Stimulated activated memory B cell treated with anti-CD40 and anti-IgM and Interleukin-4, amounts not matched to agents 10 μg/mL and 1 μg/mL and 100 μg/mL, for 72 hours (primary cell): ENCODE measurements at regions not wholly inside any gene's neighbourhood (a gene's known extent, or its start where the extent isn't known, plus 50 kb on each side); places are given as distances from the start of the nearest gene placed in this dataset.

Source experiments
- ATAC-seq: fragments of 150-1000 bp; cut with Tn5 transposase; 2 replicates; pipeline ENCODE4 v1.10.0; 2021
- H3K27ac Mint-ChIP-seq: one replicate; pipeline ENCODE4 v1.8.0; 2022; ENCODE audit warnings: mild to moderate bottlenecking, mixed read lengths
- H3K27me3 Mint-ChIP-seq: one replicate; pipeline ENCODE4 v1.8.0; 2022; ENCODE audit warnings: mixed read lengths
- H3K36me3 Mint-ChIP-seq: one replicate; pipeline ENCODE4 v1.8.0; 2022; ENCODE audit warnings: mixed read lengths
- H3K4me1 Mint-ChIP-seq: one replicate; pipeline ENCODE4 v1.8.0; 2022; ENCODE audit warnings: mixed read lengths
- H3K4me3 Mint-ChIP-seq: one replicate; pipeline ENCODE4 v1.8.0; 2022; ENCODE audit warnings: mild to moderate bottlenecking, moderate library complexity, mixed read lengths
- H3K9me3 Mint-ChIP-seq: one replicate; pipeline ENCODE4 v1.8.0; 2022; ENCODE audit warnings: mixed read lengths

DNA sequence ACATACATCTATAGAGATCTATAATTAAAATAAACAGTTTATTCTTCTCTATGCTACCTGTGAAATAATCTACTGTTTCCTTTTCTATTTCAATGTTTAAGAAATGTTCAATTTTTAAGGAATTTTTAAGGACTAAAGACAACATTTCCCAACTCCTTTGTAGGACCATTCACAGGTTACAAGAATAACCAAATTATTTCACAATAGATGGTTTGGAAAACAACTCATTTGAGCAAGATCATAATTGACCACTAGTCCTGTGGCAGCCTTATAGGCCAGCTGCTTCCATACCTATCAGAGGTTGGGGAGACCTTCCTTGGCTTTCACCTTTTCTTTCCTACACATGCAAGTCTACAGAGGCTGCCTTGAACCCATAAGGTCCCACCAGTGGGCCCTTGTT, 193.7 kb downstream of the TTC39B start:
- Mint-ChIP-seq H3K4me1 (no peaks in the 10 kb centered on the region), H3K4me3 (no peak overlapping the region), H3K27ac (no peak overlapping the region), H3K27me3 (peaks cover 9% of the 10 kb centered on the region), H3K9me3 (peaks cover 2% of the 10 kb centered on the region), H3K36me3 (no peaks in the 10 kb centered on the region)
- ATAC-seq, result no peak

DNA sequence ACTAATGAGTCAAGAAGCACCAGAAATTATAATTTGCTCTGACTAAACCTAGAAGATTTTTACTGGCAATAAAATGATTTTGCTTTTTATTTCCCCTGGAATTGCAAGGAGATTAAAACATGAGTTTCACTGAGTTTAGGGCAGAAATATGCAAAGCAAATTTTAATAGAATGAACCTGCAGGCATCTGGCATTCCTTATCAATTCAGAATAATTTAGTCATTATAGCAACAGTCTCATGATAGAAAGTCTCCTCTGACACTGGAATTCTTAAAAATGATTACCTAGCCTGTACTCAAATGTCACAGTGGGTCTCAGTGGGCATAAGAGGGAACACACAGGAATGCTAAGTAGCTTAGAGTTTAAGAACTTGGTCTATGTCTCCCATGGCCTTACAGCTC, 195.9 kb downstream of the TTC39B start:
- no peak overlapping the region for H3K27ac Mint-ChIP-seq

DNA sequence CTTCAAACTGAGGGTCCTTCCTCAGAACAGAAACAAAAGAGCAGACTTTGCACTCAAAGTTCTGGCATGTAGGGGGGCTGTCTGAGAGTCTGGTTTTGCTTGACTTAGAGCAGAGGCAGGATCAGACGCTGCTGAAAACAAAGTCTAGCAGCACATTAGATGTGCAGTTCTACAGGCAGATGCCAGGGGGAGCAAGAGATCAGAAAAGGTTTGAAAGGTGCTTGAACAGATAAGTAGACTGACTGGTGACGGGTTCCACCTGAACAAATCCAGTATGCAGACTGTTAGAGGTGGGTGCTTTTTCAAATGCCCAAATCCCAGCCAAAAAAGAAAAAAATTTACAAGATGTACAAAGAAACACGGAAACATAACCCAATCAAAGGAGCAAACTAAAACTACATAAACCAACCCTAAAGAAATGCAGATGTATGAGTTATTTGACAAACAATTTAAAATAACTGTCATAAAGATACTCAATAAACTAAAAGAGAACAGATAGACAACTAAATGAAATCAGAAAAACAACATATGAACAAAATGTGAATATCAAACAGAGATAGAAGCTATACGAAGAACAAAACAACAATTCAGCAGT, 194.7 kb upstream of the FREM1 start:
- ATAC-seq, result peak; percentile 63
- Mint-ChIP-seq H3K4me3 (no peak overlapping the region), H3K4me1 (no peaks in the 10 kb centered on the region), H3K27ac (no peak overlapping the region), H3K27me3 (peaks cover 12% of the 10 kb centered on the region), H3K9me3 (peaks cover 6% of the 10 kb centered on the region), H3K36me3 (no peaks in the 10 kb centered on the region)

More for the DNA sequence above, 195.9 kb downstream of the TTC39B start:
- Mint-ChIP-seq H3K36me3 (no peaks in the 10 kb centered on the region), H3K27me3 (peaks cover under 1% of the 10 kb centered on the region), H3K4me1 (no peaks in the 10 kb centered on the region), H3K9me3 (peaks cover 6% of the 10 kb centered on the region), H3K4me3 (no peak overlapping the region)
- no peak for ATAC-seq

DNA sequence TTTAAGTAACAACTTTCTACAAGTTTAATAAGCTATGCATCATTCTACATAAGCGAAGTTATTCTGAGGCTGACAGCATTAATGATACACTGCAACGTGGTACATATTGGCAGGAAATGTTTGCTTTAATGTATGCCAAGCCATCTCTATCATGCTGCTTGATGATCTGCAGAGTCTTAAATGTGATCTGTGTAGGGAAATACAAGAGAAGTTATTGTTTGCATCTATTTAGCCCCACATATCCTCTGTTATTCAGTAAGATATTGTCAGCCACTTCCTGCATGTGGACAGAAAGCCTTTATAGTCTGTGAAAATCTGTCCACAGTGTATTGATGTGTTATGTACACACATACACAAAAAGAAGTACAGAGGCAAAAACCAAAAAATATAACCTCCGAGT, 193.1 kb upstream of the FREM1 start:
- Mint-ChIP-seq H3K27me3 (peaks cover 22% of the 10 kb centered on the region), H3K9me3 (peaks cover 3% of the 10 kb centered on the region), H3K4me1 (no peaks in the 10 kb centered on the region), H3K36me3 (no peaks in the 10 kb centered on the region), H3K27ac (no peak overlapping the region), H3K4me3 (no peak overlapping the region)
- no peak for ATAC-seq

DNA sequence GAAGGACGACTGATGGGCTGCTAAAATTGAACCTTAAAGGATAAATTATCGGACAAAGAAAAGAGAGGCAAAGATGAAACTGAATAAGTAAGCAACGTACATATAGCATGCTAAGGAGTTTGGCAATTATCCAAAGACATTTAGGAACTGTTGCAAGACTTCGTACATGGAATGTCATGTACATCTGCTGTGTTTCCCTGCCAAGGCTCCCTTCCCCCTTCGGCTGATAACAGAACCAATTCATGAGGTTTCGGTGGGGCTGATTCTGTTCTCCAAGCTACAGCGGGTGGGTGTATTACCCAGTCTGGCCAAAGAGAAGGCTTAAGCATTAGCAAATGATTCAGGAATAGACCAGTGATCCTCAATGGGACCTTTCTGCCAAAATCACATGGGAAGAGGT, 190.9 kb upstream of the FREM1 start:
- no peak overlapping the region for H3K27ac Mint-ChIP-seq
- H3K36me3 Mint-ChIP-seq, result no peaks in the 10 kb centered on the region
- no peak for ATAC-seq
- H3K4me1 Mint-ChIP-seq, result no peaks in the 10 kb centered on the region
- H3K27me3 Mint-ChIP-seq, result peaks cover 32% of the 10 kb centered on the region
- no peaks in the 10 kb centered on the region for H3K9me3 Mint-ChIP-seq
- no peak overlapping the region for H3K4me3 Mint-ChIP-seq

DNA sequence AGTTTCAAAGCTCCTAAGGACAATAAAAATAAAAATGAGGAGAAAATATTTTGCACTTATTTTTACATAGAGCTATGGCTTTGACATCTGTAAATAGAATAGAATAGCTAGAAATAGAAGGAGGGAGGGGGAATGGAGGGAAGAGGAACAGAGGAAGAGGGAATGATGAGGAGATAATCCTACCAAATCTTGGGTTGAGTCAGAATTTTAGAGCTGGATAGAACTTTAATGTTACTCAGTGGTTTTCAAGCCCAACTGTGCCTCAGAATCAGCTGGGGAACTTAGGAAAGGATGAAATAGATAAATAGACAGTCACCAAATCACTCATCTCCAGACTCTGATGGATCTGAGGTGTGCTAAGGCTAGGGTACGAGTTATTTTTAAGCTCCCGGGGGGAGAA, 190.3 kb upstream of the FREM1 start:
- H3K36me3 Mint-ChIP-seq, result no peaks in the 10 kb centered on the region

DNA sequence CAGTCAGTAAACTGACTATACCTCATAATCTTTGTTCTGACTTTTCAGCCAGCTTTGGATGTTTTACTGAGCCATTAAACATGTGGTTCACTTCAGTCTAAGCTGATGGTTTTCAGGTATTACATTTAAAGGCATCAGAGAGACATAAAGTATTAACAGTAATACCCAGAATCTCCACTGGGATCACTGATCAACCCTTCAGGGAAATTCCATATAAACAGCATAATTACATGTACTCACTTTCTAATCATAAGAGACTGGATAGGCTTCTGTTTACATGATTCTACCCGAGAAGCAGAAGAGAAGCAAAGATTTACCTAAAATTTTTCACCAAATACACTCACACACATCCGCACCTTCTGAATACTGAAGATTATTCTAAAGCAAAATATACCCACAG, 186.7 kb upstream of the FREM1 start:
- H3K36me3 Mint-ChIP-seq, result no peaks in the 10 kb centered on the region
- H3K27me3 Mint-ChIP-seq, result peaks cover 20% of the 10 kb centered on the region
- no peak for ATAC-seq
- no peaks in the 10 kb centered on the region for H3K9me3 Mint-ChIP-seq
- no peak overlapping the region for H3K27ac Mint-ChIP-seq
- no peaks in the 10 kb centered on the region for H3K4me1 Mint-ChIP-seq
- H3K4me3 Mint-ChIP-seq, result no peak overlapping the region

More for the DNA sequence above, 190.3 kb upstream of the FREM1 start:
- H3K27me3 Mint-ChIP-seq, result peaks cover 31% of the 10 kb centered on the region
- no peak overlapping the region for H3K27ac Mint-ChIP-seq
- no peak overlapping the region for H3K4me3 Mint-ChIP-seq
- no peaks in the 10 kb centered on the region for H3K9me3 Mint-ChIP-seq
- ATAC-seq, result no peak
- no peaks in the 10 kb centered on the region for H3K4me1 Mint-ChIP-seq

DNA sequence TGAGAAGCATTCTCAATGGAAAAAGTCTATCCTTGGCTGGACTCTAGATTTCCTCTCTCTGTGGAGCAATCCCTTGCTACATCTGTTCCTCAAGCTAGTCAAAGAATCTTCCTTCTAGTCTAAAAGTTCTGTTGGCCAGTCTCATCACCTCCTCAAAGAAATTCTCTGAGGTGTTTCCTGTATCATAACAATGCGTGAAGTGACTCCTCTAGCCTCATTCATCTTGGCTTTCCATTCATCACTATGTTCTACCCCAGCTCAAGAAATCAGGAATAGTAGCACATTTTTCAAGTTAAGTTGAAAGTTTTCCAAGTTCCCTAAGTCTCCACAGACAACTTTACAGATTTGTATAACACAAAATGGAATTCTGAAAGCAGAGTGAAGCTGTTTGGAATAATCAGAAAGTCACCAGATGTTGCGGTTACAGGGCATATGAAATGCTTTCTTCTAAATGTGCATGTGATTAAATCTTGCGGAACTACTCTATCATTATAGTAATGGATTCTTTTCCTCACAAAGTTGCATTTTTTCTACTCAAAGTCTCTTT, 176.6 kb upstream of the FREM1 start:
- no peaks in the 10 kb centered on the region for H3K27me3 Mint-ChIP-seq
- H3K4me1 Mint-ChIP-seq, result no peaks in the 10 kb centered on the region
- no peak overlapping the region for H3K4me3 Mint-ChIP-seq
- no peak overlapping the region for H3K27ac Mint-ChIP-seq
- no peak for ATAC-seq
- no peaks in the 10 kb centered on the region for H3K36me3 Mint-ChIP-seq
- no peaks in the 10 kb centered on the region for H3K9me3 Mint-ChIP-seq

DNA sequence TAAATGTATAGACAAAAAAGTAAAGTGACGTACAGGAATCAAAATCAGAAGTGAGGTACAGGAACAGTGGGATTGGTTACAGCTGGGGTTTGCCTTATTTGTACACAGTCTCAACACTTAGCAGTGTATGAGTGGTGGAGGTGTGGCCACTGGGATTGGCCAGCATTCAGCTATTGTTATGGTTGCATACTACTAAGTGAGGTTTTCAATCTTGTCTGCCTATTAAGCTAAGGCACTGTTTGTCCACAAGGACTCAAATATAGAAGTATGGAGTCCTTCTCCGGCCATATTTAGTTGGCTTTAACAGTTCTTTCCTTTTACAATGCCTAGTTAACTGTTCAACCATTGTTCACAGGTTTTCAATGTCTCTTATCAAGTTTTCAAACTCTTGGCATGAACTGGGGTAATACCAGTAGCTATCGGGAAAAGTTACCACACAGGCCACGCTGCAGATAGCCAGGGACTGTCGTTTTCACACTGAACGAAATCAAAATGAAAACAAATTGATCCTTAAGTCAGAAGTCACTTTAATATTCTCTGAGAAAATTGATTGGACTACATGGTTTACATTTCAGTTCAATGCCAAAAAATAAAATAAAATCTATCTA, 176.0 kb upstream of the FREM1 start:
- no peak overlapping the region for H3K4me3 Mint-ChIP-seq
- no peaks in the 10 kb centered on the region for H3K27me3 Mint-ChIP-seq
- H3K36me3 Mint-ChIP-seq, result no peaks in the 10 kb centered on the region
- no peaks in the 10 kb centered on the region for H3K9me3 Mint-ChIP-seq
- H3K4me1 Mint-ChIP-seq, result no peaks in the 10 kb centered on the region
- no peak for ATAC-seq
- H3K27ac Mint-ChIP-seq, result no peak overlapping the region

DNA sequence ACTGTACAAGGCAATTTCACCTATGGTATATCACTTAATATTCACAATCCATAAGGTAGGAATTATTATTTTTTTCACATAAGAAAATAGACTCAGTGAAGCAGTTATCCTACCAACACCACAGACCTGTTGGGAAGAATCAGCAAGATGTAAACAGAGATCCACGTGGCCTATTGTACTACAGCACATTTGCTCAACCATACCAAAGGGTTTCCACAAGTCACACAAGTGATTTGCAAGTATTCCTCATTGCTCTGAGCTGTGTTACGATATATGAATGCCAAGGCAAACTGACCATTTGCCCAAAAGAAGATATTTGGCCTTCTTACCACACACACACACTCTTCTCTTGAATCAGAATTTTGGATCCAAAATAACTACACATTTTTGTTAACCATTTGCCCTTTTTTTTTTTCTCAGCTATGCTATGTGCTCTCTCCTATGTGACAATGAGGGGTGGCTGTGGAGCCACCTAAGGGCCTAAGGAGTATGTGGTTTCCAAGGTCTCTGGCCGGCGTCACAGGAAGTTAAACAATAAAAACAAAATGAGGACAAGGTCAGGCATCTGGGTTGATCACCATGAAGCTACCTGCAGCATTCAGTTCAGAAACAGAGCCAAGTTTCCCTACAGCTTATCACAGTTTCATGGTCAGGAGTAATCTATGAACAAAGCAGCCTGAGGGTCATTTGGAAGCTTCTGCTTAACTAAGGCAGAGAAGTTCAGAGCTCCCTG, 171.0 kb upstream of the FREM1 start:
- H3K27me3 Mint-ChIP-seq, result no peaks in the 10 kb centered on the region
- ATAC-seq, result no peak
- no peaks in the 10 kb centered on the region for H3K36me3 Mint-ChIP-seq
- no peak overlapping the region for H3K4me3 Mint-ChIP-seq
- no peaks in the 10 kb centered on the region for H3K4me1 Mint-ChIP-seq
- no peaks in the 10 kb centered on the region for H3K9me3 Mint-ChIP-seq
- no peak overlapping the region for H3K27ac Mint-ChIP-seq

DNA sequence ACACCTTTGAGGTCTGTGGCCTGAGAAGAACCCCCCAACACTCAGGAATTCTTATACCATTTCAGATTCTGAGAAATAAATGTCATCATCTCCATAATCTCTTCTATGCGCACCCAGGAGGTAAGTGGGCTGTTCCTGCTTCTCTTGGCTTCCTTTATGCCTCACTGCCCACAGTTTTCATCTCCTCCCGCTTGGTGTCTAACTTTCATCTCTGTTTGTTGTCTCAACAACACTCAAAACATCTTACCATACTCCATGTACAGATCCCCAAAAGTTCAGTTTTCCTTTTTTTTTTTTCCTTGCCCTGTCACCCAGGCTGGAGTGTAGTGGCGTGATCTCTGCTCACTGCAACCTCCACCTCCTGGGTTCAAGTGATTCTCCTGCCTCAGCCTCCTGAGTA, 170.2 kb upstream of the FREM1 start:
- no peaks in the 10 kb centered on the region for H3K36me3 Mint-ChIP-seq
- H3K4me1 Mint-ChIP-seq, result no peaks in the 10 kb centered on the region
- no peak overlapping the region for H3K27ac Mint-ChIP-seq
- H3K27me3 Mint-ChIP-seq, result no peaks in the 10 kb centered on the region
- no peak for ATAC-seq
- no peaks in the 10 kb centered on the region for H3K9me3 Mint-ChIP-seq
- H3K4me3 Mint-ChIP-seq, result no peak overlapping the region

DNA sequence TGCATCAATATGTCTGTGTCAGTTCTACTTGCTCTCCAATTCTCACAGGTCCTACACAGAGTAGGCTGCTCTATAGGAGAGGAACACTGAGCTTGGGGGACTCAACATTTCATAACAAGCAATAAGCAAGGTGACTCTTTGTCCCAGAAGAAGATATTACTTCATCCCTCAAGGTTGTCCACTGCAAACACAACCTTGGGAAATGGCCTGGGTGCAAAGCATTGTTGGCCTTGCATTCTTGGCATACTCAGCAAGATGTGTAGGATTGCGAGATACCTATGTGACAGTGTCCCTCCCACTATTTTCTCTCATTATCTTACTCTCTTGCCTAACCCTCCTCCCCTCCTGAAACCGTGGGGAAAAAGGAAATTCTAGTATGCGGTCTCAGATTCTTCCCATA, 169.8 kb upstream of the FREM1 start:
- no peak overlapping the region for H3K4me3 Mint-ChIP-seq
- no peak for ATAC-seq
- H3K27ac Mint-ChIP-seq, result no peak overlapping the region
- H3K9me3 Mint-ChIP-seq, result peaks cover 4% of the 10 kb centered on the region
- no peaks in the 10 kb centered on the region for H3K36me3 Mint-ChIP-seq
- H3K27me3 Mint-ChIP-seq, result no peaks in the 10 kb centered on the region
- H3K4me1 Mint-ChIP-seq, result no peaks in the 10 kb centered on the region

DNA sequence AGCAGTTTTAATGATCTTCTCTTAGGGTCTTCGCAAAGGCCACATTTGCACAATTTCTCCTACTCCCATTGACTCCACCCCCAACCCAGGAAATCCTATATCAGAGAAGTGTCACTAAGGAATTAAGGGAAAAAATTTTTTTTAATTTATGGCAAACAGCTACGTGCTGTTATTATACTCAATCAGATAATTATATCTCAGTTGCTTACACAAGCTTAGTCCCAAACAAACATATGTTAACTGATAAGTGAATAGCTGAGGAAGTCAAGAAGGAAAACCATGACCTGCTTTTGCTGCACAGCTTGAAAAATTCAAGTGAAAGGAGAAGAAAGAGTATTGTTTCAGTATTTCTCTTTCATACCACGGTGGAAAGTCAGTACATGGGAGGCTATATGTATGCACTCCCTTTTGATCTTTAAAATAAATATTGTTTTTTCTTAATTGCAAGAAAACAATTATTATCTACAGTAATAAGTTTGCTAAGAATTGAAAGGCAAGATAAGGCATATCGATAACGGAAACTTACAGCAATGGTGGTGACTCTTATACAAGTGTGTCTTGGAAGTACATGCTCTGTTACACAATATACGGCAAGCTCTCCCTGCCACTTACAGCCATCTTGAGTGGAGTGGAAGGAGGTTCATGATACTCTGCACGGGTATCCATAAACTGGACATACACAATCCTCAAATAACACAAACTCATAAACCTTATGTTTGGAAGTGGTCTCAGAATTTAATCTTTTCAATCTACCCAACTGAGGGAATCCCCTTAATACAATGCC, 167.9 kb upstream of the FREM1 start:
- no peaks in the 10 kb centered on the region for H3K4me1 Mint-ChIP-seq
- H3K36me3 Mint-ChIP-seq, result no peaks in the 10 kb centered on the region
- H3K27me3 Mint-ChIP-seq, result no peaks in the 10 kb centered on the region
- no peak for ATAC-seq
- H3K9me3 Mint-ChIP-seq, result peaks cover 5% of the 10 kb centered on the region
- H3K27ac Mint-ChIP-seq, result no peak overlapping the region
- no peak overlapping the region for H3K4me3 Mint-ChIP-seq

DNA sequence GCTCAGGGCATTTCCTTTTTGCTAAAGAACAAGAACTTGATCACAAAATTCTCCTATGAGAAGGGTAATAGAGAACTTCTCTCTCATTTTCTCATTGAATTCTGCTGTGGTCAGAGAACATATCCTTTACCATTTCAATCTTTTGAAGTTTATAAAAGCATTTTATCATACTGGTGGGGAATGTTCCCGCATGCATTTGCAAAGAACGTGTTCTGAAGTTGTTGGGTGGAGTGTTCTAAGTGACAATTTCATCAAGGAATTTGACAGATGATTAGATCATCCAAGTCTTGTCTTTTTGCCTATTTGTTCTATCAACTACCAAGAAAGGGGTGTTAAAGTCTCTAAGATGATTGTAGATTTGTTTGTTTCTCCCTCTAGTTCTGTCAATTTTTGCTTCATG, 163.4 kb upstream of the FREM1 start:
- H3K27ac Mint-ChIP-seq, result no peak overlapping the region
- H3K4me3 Mint-ChIP-seq, result no peak overlapping the region
- H3K27me3 Mint-ChIP-seq, result no peaks in the 10 kb centered on the region
- H3K36me3 Mint-ChIP-seq, result no peaks in the 10 kb centered on the region
- no peaks in the 10 kb centered on the region for H3K4me1 Mint-ChIP-seq
- peaks cover 5% of the 10 kb centered on the region for H3K9me3 Mint-ChIP-seq
- ATAC-seq, result no peak

DNA sequence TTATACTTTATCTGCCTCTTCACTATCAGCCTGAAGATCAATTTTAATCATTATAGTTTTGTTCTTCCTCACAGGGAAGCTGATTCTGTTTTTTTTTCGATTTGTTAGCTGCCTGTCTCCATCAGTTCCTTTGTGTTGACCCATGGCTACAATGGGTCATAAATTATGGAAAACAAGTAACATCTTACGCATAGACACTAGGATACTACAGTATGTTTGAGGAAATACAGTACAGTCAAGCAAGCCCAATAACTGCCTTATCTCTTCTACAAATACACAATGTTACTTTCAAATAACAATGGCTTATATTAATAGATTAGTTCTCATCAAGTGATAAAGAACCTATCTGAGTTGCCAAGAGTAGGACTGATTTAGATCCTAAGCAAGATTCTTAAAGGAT, 160.5 kb upstream of the FREM1 start:
- H3K9me3 Mint-ChIP-seq, result peaks cover 5% of the 10 kb centered on the region
- no peak for ATAC-seq
- H3K36me3 Mint-ChIP-seq, result no peaks in the 10 kb centered on the region
- H3K4me3 Mint-ChIP-seq, result no peak overlapping the region
- no peaks in the 10 kb centered on the region for H3K27me3 Mint-ChIP-seq
- no peak overlapping the region for H3K27ac Mint-ChIP-seq
- no peaks in the 10 kb centered on the region for H3K4me1 Mint-ChIP-seq
